GM18502 (cell line): ENCODE measurements at regions not wholly inside any gene's neighbourhood (a gene's known extent, or its start where the extent isn't known, plus 50 kb on each side); places are given as distances from the start of the nearest gene placed in this dataset.
"Not testable (repeated sequence)": the region's sequence is repeated elsewhere in the genome, so short reads cannot be mapped to it uniquely, and the experiment has no call there.

Experiments
- ATAC-seq: cut with Tn5 transposase; IDR thresholded peaks from one replicate; pipeline ENCODE4 v1.9.1; 2021; ENCODE audit warnings: mild to moderate bottlenecking; ENCODE audit not compliant: unreplicated experiment, poor library complexity

GRCh38 chrX:26444417-26444816 lies 228.4 kb downstream of the MAGEB5 start:
- not testable (repeated sequence) for ATAC-seq

- ATAC-seq = no peak
These were observed 226.4 kb downstream of the MAGEB5 start for GRCh38 chrX:26442340-26442739.

GRCh38 chrX:26414534-26414933 lies 198.6 kb downstream of the MAGEB5 start:
- ATAC-seq = no peak

GRCh38 chrX:26411045-26411444 lies 195.1 kb downstream of the MAGEB5 start:
- ATAC-seq = no peak

- ATAC-seq = no peak
These were observed 193.7 kb downstream of the MAGEB5 start for GRCh38 chrX:26409636-26410035.

- no peak for ATAC-seq
These were observed 171.9 kb downstream of the MAGEB5 start for GRCh38 chrX:26387906-26388305.

GRCh38 chrX:26376037-26376708 lies 160.2 kb downstream of the MAGEB5 start:
- ATAC-seq = no peak

- ATAC-seq = no peak
These were observed 159.4 kb downstream of the MAGEB5 start for GRCh38 chrX:26375346-26375745.

- ATAC-seq = no peak
These were observed 157.9 kb downstream of the MAGEB5 start for GRCh38 chrX:26373829-26374228.

GRCh38 chrX:26352891-26353430 lies 137.0 kb downstream of the MAGEB5 start:
- ATAC-seq = no peak

- ATAC-seq = no peak
These were observed 131.2 kb downstream of the MAGEB5 start for GRCh38 chrX:26347171-26347570.

- no peak for ATAC-seq
These were observed 118.3 kb downstream of the MAGEB5 start for GRCh38 chrX:26334232-26334631.

GRCh38 chrX:26328608-26329319 lies 112.8 kb downstream of the MAGEB5 start:
- no peak for ATAC-seq

- no peak for ATAC-seq
These were observed 93.3 kb downstream of the MAGEB5 start for GRCh38 chrX:26309262-26309661.

GRCh38 chrX:26295425-26295824 lies 79.5 kb downstream of the MAGEB5 start:
- ATAC-seq = no peak

GRCh38 chrX:26286836-26287235 lies 70.9 kb downstream of the MAGEB5 start:
- no peak for ATAC-seq
